Epithelial cell of esophagus (primary cell): ENCODE measurements at regions not wholly inside any gene's neighbourhood (a gene's known extent, or its start where the extent isn't known, plus 50 kb on each side); places are given as distances from the start of the nearest gene placed in this dataset.
A peak's percentile ranks its signal among the peaks of the same experiment; 100 is the strongest.
"Not testable (repeated sequence)": the region's sequence is repeated elsewhere in the genome, so short reads cannot be mapped to it uniquely, and the experiment has no call there.

Experiments
- DNase-seq: peaks from one replicate; pipeline ENCODE4 v3.0.0; 2010; ENCODE audit warnings: low read depth
- H3K4me3 ChIP-seq: 2 replicates; pipeline ENCODE4 v1.5.1; 2011; ENCODE audit warnings: mild to moderate bottlenecking, low read length, control low read depth
- CTCF ChIP-seq: IDR thresholded peaks from 2 replicates; pipeline ENCODE4 v1.5.1; 2011; ENCODE audit warnings: low read depth, mild to moderate bottlenecking, low read length, control low read depth, inconsistent platforms; ENCODE audit not compliant: insufficient read depth; ENCODE audit errors: missing control alignments

GRCh38 chr9:94478755-94479730 lies 75.8 kb upstream of the PCAT7 start:
- DNase-seq, result no peak
- H3K4me3 ChIP-seq, result no peak overlapping the region
- no peak for TF ChIP-seq CTCF

- no peak for DNase-seq
- no peak for TF ChIP-seq CTCF
- no peak overlapping the region for H3K4me3 ChIP-seq
These were observed 75.1 kb upstream of the PCAT7 start for GRCh38 chr9:94479757-94480156.

DNA sequence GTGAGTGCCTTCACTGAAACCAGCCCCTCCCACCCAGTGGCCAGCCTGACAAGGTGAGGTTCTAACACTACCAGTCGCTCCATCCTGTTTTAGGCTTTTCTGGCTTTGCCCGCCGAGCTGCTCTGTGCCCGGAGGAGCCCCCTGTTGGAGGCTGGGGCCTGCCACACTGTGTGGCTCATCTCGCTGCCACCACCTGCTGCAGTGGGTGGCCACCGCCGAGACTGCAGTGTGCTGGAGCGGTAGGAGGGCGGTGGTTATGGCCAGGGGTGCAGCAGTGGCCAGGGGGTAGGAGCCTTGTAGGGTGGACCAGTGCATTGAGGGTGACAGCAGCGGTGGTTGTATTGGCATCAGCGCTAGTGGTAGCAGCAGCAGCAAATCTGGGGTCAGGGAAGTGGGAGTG lies 74.7 kb upstream of the PCAT7 start:
- no peak for TF ChIP-seq CTCF
- DNase-seq, result no peak
- no peak overlapping the region for H3K4me3 ChIP-seq

GRCh38 chr9:94482110-94482509 lies 72.8 kb upstream of the PCAT7 start:
- no peak for TF ChIP-seq CTCF
- no peak overlapping the region for H3K4me3 ChIP-seq
- no peak for DNase-seq

- no peak overlapping the region for H3K4me3 ChIP-seq
- TF ChIP-seq CTCF, result no peak
- DNase-seq, result peak; percentile 33
These were observed 64.4 kb upstream of the PCAT7 start for GRCh38 chr9:94490465-94490864.

GRCh38 chr9:94492125-94492524 lies 62.8 kb upstream of the PCAT7 start:
- H3K4me3 ChIP-seq, DNase-seq: not testable (repeated sequence)

- DNase-seq, result no peak
- no peak for TF ChIP-seq CTCF
These were observed 56.0 kb upstream of the PCAT7 start for GRCh38 chr9:94498801-94499453.

More at GRCh38 chr9:94498801-94499453, 56.0 kb upstream of the PCAT7 start:
- H3K4me3 ChIP-seq, result no peak overlapping the region
